Neural cell (in vitro differentiated cells): ENCODE measurements at regions not wholly inside any gene's neighbourhood (a gene's known extent, or its start where the extent isn't known, plus 50 kb on each side); places are given as distances from the start of the nearest gene placed in this dataset.

Experiments
- H2AFZ ChIP-seq: fragments of 200-600, 300-800 bp; sonication (generic), shearing (Covaris generic); 2 replicates; pipeline ENCODE4 v1.6.0; 2014; ENCODE audit warnings: low read depth, mild to moderate bottlenecking, antibody characterized with exemption, low read length, moderate library complexity
- H3F3A ChIP-seq: fragments of 200-600 bp; shearing (Covaris generic); 2 replicates; pipeline ENCODE4 v1.6.1; 2016; ENCODE audit warnings: mild to moderate bottlenecking, moderate library complexity, mixed read lengths, antibody characterized with exemption, low read length; ENCODE audit not compliant: insufficient read depth, poor library complexity, severe bottlenecking
- H3K27ac ChIP-seq: fragments of 200-600, 300-800 bp; sonication (generic), shearing (Covaris generic); 2 replicates; pipeline ENCODE4 v1.5.1; 2014; ENCODE audit warnings: mild to moderate bottlenecking, low read length, moderate library complexity
- H3K27me3 ChIP-seq: fragments of 300-800, 200-600 bp; sonication (generic), shearing (Covaris generic); 2 replicates; pipeline ENCODE4 v1.6.0; 2014; ENCODE audit warnings: mild to moderate bottlenecking, low read depth, low read length, moderate library complexity; ENCODE audit not compliant: insufficient read depth
- H3K36me3 ChIP-seq: fragments of 300-800, 200-600 bp; sonication (generic), shearing (Covaris generic); 2 replicates; pipeline ENCODE4 v1.5.1; 2014; ENCODE audit warnings: mild to moderate bottlenecking, antibody characterized with exemption, low read length, moderate library complexity; ENCODE audit not compliant: insufficient read depth
- H3K4me2 ChIP-seq: fragments of 300-800, 200-600 bp; sonication (generic), shearing (Covaris generic); 2 replicates; pipeline ENCODE4 v1.6.0; 2014; ENCODE audit warnings: mild to moderate bottlenecking, low read length
- H3K4me3 ChIP-seq: fragments of 300-800, 200-600 bp; sonication (generic), shearing (Covaris generic); 2 replicates; pipeline ENCODE4 v1.5.1; 2014; ENCODE audit warnings: mild to moderate bottlenecking, low read length, moderate library complexity
- H3K79me2 ChIP-seq: fragments of 200-600 bp; shearing (Covaris generic); replicated peaks from 2 replicates; pipeline ENCODE4 v1.6.0; 2014; ENCODE audit warnings: mild to moderate bottlenecking, low read length, moderate library complexity; ENCODE audit not compliant: insufficient read depth
- H3K9ac ChIP-seq: fragments of 300-800, 200-600 bp; sonication (generic), shearing (Covaris generic); 2 replicates; pipeline ENCODE4 v1.6.1; 2016; ENCODE audit warnings: mild to moderate bottlenecking, low read length, mixed read lengths
- H3K9me2 ChIP-seq: fragments of 200-600 bp; shearing (Covaris generic); 2 replicates; pipeline ENCODE4 v1.6.1; 2016; ENCODE audit warnings: mild to moderate bottlenecking, low read length, mixed read lengths; ENCODE audit not compliant: insufficient read depth
- H3K9me3 ChIP-seq: fragments of 200-600, 300-800 bp; sonication (generic), shearing (Covaris generic); 2 replicates; pipeline ENCODE4 v1.6.1; 2016; ENCODE audit warnings: mild to moderate bottlenecking, mixed run types, low read length, moderate library complexity, mixed read lengths
- H4K20me1 ChIP-seq: fragments of 200-600 bp; shearing (Covaris generic); 2 replicates; pipeline ENCODE4 v1.6.1; 2016; ENCODE audit warnings: mild to moderate bottlenecking, mixed run types; ENCODE audit not compliant: insufficient read depth
- CTCF ChIP-seq: fragments of 450-650 bp; IDR thresholded peaks from 2 replicates; pipeline ENCODE4 v1.5.1; 2014; ENCODE audit warnings: antibody characterized with exemption, mild to moderate bottlenecking, moderate library complexity; ENCODE audit not compliant: poor library complexity, severe bottlenecking
- EP300 ChIP-seq: fragments of 450-650 bp; conservative IDR thresholded peaks from 2 replicates; pipeline ENCODE4 v1.6.1; 2014; ENCODE audit warnings: antibody characterized with exemption, mild to moderate bottlenecking, moderate library complexity; ENCODE audit not compliant: poor library complexity, severe bottlenecking
- EZH2 ChIP-seq: fragments of 200-600, 300-800 bp; shearing (Covaris generic), sonication (generic); IDR thresholded peaks from 2 replicates; pipeline ENCODE4 v1.6.1; 2014; ENCODE audit warnings: antibody characterized with exemption, low read length, borderline replicate concordance, mild to moderate bottlenecking; ENCODE audit not compliant: insufficient read depth, poor library complexity, severe bottlenecking
- MXI1 ChIP-seq: fragments of 450-650 bp; conservative IDR thresholded peaks from 2 replicates; pipeline ENCODE4 v1.6.1; 2014; ENCODE audit warnings: antibody characterized with exemption, mild to moderate bottlenecking; ENCODE audit not compliant: poor library complexity, severe bottlenecking
- POLR2AphosphoS5 ChIP-seq: IDR thresholded peaks from 2 replicates; pipeline ENCODE4 v1.6.1; 2012
- RAD21 ChIP-seq: fragments of 450-650 bp; conservative IDR thresholded peaks from 2 replicates; pipeline ENCODE4 v1.6.1; 2014; ENCODE audit warnings: antibody characterized with exemption, mild to moderate bottlenecking, moderate library complexity
- REST ChIP-seq: IDR thresholded peaks from 2 replicates; pipeline ENCODE4 v1.6.1; 2012; ENCODE audit warnings: borderline replicate concordance
- SMC3 ChIP-seq: fragments of 450-650 bp; conservative IDR thresholded peaks from 2 replicates; pipeline ENCODE4 v1.6.1; 2014; ENCODE audit warnings: antibody characterized with exemption, mild to moderate bottlenecking, moderate library complexity; ENCODE audit not compliant: poor library complexity
- TAF1 ChIP-seq: IDR thresholded peaks from 2 replicates; pipeline ENCODE4 v1.6.1; 2012; ENCODE audit warnings: low read depth

- Histone ChIP-seq H2AFZ (no peak overlapping the region), H3K4me2 (no peak overlapping the region), H3K27ac (no peak overlapping the region), H3K9me3 (no peaks in the 10 kb centered on the region), H3F3A (no peaks in the 10 kb centered on the region), H3K4me3 (no peak overlapping the region), H3K79me2 (no peaks in the 10 kb centered on the region), H3K27me3 (no peaks in the 10 kb centered on the region), H4K20me1 (no peaks in the 10 kb centered on the region), H3K9ac (no peak overlapping the region), H3K9me2 (no peaks in the 10 kb centered on the region), H3K36me3 (no peaks in the 10 kb centered on the region)
- TF ChIP-seq EZH2 (no peak), TAF1 (no peak), POLR2AphosphoS5 (no peak), REST (no peak), MXI1 (no peak), EP300 (no peak), SMC3 (no peak), RAD21 (no peak), CTCF (no peak)
Measured at GRCh38 chr9:108466304-108466703, 389.5 kb downstream of the ACTL7B start.

- Histone ChIP-seq H3K9me3 (no peaks in the 10 kb centered on the region), H3K4me2 (no peak overlapping the region), H3F3A (no peaks in the 10 kb centered on the region), H3K9me2 (no peaks in the 10 kb centered on the region), H3K9ac (no peak overlapping the region), H3K36me3 (no peaks in the 10 kb centered on the region), H3K27ac (no peak overlapping the region), H3K27me3 (no peaks in the 10 kb centered on the region), H4K20me1 (no peaks in the 10 kb centered on the region), H3K4me3 (no peak overlapping the region), H3K79me2 (no peaks in the 10 kb centered on the region), H2AFZ (no peak overlapping the region)
- TF ChIP-seq EP300 (no peak), SMC3 (no peak), CTCF (no peak), POLR2AphosphoS5 (no peak), MXI1 (no peak), TAF1 (no peak), REST (no peak), EZH2 (no peak), RAD21 (no peak)
Measured at GRCh38 chr9:108463932-108464606, 391.7 kb downstream of the ACTL7B start.
